Stimulated activated CD8-positive, alpha-beta memory T cell treated with anti-CD3 and anti-CD28 coated beads, Interleukin-15, amount 100 ng/mL, for 1 hour (primary cell): ENCODE measurements at regions not wholly inside any gene's neighbourhood (a gene's known extent, or its start where the extent isn't known, plus 50 kb on each side); places are given as distances from the start of the nearest gene placed in this dataset.
"Not testable (repeated sequence)": the region's sequence is repeated elsewhere in the genome, so short reads cannot be mapped to it uniquely, and the experiment has no call there.

Experiments used
- DNase-seq: peaks from one replicate; pipeline ENCODE4 v3.0.0-alpha.2; 2020; ENCODE audit warnings: low read depth

- DNase-seq, result no peak
Measured at GRCh38 chr6:155850408-155850841, 394.8 kb upstream of the NOX3 start.

DNA sequence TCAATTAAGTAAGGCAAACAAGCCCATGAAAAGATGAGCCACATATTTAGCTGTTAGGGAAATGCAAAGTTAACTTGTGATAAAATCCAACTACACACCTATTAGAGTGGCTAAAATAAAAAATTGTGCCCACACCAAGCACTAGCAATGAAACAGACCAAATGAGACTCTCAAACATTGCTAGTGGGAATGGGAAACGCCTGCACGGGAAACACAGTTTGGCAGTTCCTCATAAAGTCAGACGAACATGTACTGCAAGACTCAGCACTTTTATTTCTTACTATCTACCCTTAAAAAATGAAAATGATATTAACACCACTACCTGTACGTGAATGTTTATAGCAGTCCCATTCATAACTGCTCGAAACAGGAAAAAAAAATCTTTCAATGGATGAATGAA lies 392.1 kb upstream of the NOX3 start:
- no peak for DNase-seq

DNA sequence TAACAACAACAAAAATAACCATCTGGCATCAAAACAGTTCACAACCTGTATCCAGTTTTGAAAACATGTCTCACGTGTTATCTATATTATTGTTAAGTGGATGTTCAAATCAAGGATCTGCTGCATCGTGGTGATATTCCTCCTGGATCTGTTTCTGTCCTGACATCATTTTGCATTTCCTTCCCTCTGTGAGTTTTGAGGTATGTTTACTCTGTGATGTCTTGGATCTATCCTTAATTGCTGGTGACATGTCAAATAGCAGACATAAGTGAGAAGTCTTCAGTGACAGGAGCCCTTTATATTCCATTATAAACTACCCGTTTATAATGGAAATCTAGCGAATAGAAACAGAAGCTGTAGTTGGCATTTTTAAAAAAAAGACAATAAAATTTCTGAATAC lies 381.8 kb upstream of the NOX3 start:
- no peak for DNase-seq

DNA sequence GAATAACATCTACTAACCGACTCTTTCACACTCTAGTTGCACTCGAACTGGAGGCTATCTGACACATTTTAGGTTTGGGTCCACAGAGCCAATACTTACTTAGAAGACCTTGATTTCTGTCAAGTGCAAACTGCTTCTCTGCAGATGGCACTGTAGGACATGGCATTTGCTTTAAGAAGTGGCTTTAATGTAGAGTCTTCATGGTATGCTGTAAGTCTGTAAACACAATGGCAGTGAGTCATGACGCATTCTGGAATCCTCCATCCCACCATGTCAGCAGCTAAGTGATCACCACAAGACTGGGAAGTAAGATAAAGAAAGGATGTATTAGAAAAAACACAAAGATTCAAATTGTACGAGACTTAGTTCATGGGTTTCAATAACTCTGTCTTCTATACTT lies 377.0 kb upstream of the NOX3 start:
- no peak for DNase-seq

- no peak for DNase-seq
Measured at GRCh38 chr6:155830531-155830930, 374.9 kb upstream of the NOX3 start.

DNA sequence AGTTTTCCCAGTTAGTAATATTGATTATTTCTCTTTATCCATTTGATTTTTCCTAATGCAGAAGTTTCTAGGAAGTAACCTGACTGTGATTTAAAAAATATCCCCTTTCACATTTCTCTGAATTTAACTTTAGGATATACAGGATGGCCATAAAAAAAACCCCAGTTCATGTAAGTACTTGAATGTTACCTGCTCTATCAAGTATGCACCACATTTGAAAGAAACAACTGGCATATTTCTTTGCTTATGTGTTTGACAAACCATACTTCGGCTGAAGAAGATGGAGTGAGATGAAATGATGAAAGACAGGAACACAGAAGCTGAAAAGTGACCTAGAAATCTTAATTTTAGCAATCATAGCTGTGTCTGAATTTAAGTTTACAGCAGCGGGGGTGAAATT lies 374.0 kb upstream of the NOX3 start:
- DNase-seq, result no peak

DNA sequence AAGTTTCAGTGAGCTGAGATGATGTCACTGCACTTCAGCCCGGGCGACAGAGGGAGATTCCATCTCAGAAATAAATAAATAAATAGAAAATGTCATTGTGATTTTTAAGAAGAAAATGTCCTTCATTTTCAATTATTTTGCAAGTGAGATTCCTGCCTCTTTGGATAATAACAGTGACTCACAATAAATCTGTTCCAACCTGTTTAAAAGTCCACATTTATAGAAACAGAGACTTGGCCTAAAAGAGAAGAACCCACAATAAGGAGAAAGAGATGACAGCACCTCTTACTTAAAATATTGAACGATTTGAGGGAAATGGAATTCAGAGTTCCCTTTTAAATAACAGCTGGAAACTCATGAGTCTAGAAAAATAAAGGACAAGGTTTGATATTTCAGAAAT lies 373.4 kb upstream of the NOX3 start:
- DNase-seq, result no peak

DNA sequence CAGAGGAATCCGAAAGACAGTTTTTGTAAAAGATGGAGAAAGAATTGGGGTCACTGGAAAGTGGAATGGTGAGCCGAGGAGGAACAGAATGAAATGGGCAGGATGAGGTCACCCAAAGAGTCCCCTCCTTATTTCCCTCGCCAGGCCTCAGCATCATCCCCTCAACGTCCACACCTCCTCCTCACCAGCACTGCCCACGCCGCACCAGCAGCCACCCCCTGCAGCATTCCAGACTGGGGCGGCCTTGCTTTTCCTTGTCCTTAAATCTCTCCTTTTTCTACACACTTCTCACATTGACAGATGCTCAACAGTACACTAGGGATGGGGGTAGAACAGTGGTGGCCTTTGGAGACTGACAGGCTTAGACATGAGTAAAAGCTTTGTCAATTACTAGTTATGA lies 363.1 kb upstream of the NOX3 start:
- no peak for DNase-seq

DNA sequence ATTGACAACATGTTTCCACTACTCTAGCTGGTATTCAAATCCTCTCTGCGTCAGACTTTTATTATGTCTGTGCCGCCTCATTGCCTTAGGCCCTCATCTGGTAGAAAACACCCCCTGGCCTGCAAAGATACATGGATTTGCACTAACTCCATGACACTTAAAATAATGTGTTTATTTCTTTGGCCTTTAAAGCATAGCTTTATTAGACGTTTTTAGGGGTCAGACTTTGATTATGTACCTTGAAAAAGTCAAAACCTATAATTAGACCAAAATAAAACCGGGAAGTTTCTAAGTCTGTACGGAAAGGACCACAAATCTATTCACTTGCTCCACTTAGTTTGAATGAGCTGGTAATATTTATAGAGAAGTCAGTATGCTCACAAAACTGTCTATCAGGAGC lies 357.9 kb upstream of the NOX3 start:
- no peak for DNase-seq

GRCh38 chr6:155807243-155807642 lies 351.6 kb upstream of the NOX3 start:
- no peak for DNase-seq

- no peak for DNase-seq
Measured at GRCh38 chr6:155801046-155801445, 345.4 kb upstream of the NOX3 start.

DNA sequence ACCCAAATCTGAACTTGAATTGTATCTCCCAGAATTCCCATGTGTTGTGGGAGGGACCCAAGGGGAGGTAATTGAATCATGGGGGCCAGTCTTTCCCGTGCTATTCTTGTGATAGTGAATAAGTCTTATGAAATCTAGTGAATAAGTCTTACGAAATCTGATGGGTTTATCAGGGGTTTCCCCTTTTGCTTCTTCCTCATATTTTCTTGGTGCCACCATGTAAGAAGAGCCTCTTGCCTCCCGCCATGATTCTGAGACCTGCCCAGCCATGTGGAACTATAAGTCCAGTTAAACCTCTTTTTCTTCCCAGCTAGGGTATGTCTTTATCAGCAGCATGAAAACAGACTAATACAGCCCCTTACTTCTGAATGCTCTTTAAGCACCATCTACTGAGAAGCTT lies 343.2 kb upstream of the NOX3 start:
- not testable (repeated sequence) for DNase-seq

- DNase-seq, result no peak
Measured at GRCh38 chr6:155795173-155795796, 339.6 kb upstream of the NOX3 start.

GRCh38 chr6:155791891-155792290 lies 336.3 kb upstream of the NOX3 start:
- DNase-seq, result no peak

DNA sequence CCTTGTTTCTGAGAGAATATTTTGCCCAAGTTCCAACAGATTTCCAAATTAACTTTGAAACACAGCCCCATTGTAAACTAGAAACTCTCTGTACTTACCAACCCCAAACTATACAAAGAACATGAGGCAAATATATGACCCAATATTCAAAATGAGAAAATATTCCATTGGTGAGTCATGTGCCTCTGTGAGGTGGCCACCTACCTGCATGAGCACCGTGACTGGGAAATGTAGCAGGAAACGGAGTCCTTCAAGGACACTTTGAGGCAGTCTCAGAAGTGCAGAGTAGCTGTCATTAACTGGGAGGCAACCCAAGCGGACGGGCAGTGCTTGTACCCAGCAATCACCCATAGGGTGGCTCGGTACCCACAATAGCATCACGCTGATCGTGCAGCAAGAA lies 335.5 kb upstream of the NOX3 start:
- no peak for DNase-seq

GRCh38 chr6:155787168-155787567 lies 331.5 kb upstream of the NOX3 start:
- DNase-seq, result no peak

DNA sequence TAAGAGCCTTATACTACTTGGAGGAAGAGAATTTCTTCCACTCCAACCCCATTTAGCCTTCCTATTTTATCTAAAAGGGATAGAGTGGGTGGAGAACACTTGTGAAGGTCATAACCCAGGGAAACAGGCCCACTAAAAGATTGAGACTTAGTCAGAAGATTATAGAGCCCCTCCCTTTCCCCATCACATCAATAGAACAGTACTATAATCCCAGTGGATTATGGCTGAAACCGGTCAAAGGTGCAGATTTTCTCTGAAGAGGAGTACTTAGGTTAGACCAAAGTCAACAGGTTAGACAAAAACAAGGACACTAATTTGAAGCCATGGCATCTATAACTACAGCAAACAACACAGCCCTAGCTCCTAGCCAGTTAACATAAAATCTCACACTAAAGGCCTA lies 330.9 kb upstream of the NOX3 start:
- no peak for DNase-seq

GRCh38 chr6:155782739-155783459 lies 327.3 kb upstream of the NOX3 start:
- DNase-seq, result no peak

- no peak for DNase-seq
Measured at GRCh38 chr6:155782320-155782731, 326.7 kb upstream of the NOX3 start.

DNA sequence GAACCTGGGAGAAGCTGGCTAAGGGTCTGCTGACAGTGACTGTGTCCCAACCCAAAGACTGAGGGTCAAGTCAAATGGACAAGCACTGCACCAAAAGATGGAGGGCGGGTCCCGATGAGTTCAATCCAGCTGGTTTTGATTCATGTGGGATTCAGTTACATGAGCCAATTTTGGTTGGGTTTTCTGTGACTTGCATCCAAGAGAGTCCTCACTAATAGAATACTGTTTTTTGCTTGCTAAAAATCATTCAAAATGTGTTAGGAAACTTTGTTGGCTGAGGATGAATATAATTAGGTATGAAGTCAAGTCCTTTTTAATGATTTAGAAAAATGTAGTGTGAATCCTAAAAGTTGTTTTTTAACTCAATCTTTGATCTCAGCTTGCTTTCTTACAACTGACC lies 323.8 kb upstream of the NOX3 start:
- no peak for DNase-seq

GRCh38 chr6:155778336-155778735 lies 322.7 kb upstream of the NOX3 start:
- DNase-seq, result no peak

- DNase-seq, result no peak
Measured at GRCh38 chr6:155771822-155772221, 316.2 kb upstream of the NOX3 start.

GRCh38 chr6:155770856-155771255 lies 315.2 kb upstream of the NOX3 start:
- no peak for DNase-seq

GRCh38 chr6:155770313-155770712 lies 314.7 kb upstream of the NOX3 start:
- no peak for DNase-seq
